Endothelial cell of umbilical vein (primary cell): ENCODE measurements at regions not wholly inside any gene's neighbourhood (a gene's known extent, or its start where the extent isn't known, plus 50 kb on each side); places are given as distances from the start of the nearest gene placed in this dataset.
"Not testable (repeated sequence)": the region's sequence is repeated elsewhere in the genome, so short reads cannot be mapped to it uniquely, and the experiment has no call there.

Experiments
- CTCF ChIP-seq, 2 donors: IDR thresholded peaks; 1 replicate in 1 of 2; 2 replicates in 1 of 2; pipeline ENCODE4 v1.5.1; 2011; ENCODE audit warnings: low read length in 2 of 2, mild to moderate bottlenecking in 2 of 2, moderate library complexity in 2 of 2, control low read depth in 1 of 2, inconsistent platforms in 1 of 2, low read depth in 1 of 2; ENCODE audit not compliant: insufficient read depth in 1 of 2; ENCODE audit errors: extremely low read depth in 1 of 2
- EZH2 ChIP-seq: IDR thresholded peaks from 2 replicates; pipeline ENCODE4 v1.6.1; 2012; ENCODE audit warnings: borderline replicate concordance, low read depth, mild to moderate bottlenecking, moderate library complexity, low read length, inconsistent platforms; ENCODE audit not compliant: severe bottlenecking
- FOS ChIP-seq: IDR thresholded peaks from 2 replicates; pipeline ENCODE4 v1.6.1; 2011; ENCODE audit warnings: mild to moderate bottlenecking, low read length, moderate library complexity, borderline replicate concordance; ENCODE audit not compliant: insufficient read depth
- MYC ChIP-seq: IDR thresholded peaks from one replicate; pipeline ENCODE4 v1.6.1; 2011; ENCODE audit warnings: mild to moderate bottlenecking, low read depth, low read length
- POLR2A ChIP-seq: IDR thresholded peaks from 2 replicates; pipeline ENCODE4 v1.6.1; 2012; ENCODE audit warnings: low read depth, mild to moderate bottlenecking, control low read depth, low read length
- POLR2AphosphoS5 ChIP-seq: IDR thresholded peaks from 2 replicates; pipeline ENCODE4 v1.6.1; 2012; ENCODE audit warnings: low read depth, mild to moderate bottlenecking, control low read depth, low read length, moderate library complexity; ENCODE audit not compliant: insufficient read depth

- TF ChIP-seq POLR2AphosphoS5; CTCF (IDR thresholded peaks at IDR 0.05; ENCODE audit: extremely low read depth in 1 of 2, insufficient read depth in 1 of 2, low read depth in 1 of 2, low read length in 2 of 2); MYC; EZH2; FOS; POLR2A: not testable (repeated sequence)
Observed at GRCh38 chr15:20188611-20189010, 353.0 kb downstream of the GOLGA6L6 start.
